K562 (cell line): ENCODE measurements at regions not wholly inside any gene's neighbourhood (a gene's known extent, or its start where the extent isn't known, plus 50 kb on each side); places are given as distances from the start of the nearest gene placed in this dataset.

ENCODE experiments used
- POLR2A ChIP-seq: fragments of 450-650 bp; conservative IDR thresholded peaks from 2 replicates; pipeline ENCODE4 v1.6.1; 2016
- ZNF23 ChIP-seq: fragments of 250-450 bp; sonication (Bioruptor Pico); IDR thresholded peaks from 2 replicates; pipeline ENCODE4 v1.4.0; 2020; ENCODE audit warnings: mild to moderate bottlenecking
- ZNF274 ChIP-seq: IDR thresholded peaks from 2 replicates; pipeline ENCODE4 v1.6.1; 2011; ENCODE audit warnings: low read depth, mild to moderate bottlenecking, low read length, moderate library complexity, borderline replicate concordance
- TF ChIP-seq, protein P1 (sequence below), 3 experiments: IDR thresholded peaks in 2 of 3; conservative IDR thresholded peaks in 1 of 3; 2 replicates each; pipeline ENCODE4 v1.5.1; 2011 to 2012; ENCODE audit warnings: low read length in 3 of 3, mild to moderate bottlenecking in 3 of 3, control low read depth in 2 of 3, improper control_type of control experiment in 1 of 3, inconsistent platforms in 1 of 3, low read depth in 1 of 3, mixed read lengths in 1 of 3, moderate library complexity in 1 of 3; ENCODE audit not compliant: insufficient read depth in 2 of 3
- TF ChIP-seq, protein P2 (sequence below), 2 experiments: fragments of 450-650 bp; conservative IDR thresholded peaks; 2 replicates each; pipeline ENCODE4 v1.6.1; 2017; ENCODE audit warnings: mild to moderate bottlenecking in 2 of 2, moderate library complexity in 2 of 2

DNA sequence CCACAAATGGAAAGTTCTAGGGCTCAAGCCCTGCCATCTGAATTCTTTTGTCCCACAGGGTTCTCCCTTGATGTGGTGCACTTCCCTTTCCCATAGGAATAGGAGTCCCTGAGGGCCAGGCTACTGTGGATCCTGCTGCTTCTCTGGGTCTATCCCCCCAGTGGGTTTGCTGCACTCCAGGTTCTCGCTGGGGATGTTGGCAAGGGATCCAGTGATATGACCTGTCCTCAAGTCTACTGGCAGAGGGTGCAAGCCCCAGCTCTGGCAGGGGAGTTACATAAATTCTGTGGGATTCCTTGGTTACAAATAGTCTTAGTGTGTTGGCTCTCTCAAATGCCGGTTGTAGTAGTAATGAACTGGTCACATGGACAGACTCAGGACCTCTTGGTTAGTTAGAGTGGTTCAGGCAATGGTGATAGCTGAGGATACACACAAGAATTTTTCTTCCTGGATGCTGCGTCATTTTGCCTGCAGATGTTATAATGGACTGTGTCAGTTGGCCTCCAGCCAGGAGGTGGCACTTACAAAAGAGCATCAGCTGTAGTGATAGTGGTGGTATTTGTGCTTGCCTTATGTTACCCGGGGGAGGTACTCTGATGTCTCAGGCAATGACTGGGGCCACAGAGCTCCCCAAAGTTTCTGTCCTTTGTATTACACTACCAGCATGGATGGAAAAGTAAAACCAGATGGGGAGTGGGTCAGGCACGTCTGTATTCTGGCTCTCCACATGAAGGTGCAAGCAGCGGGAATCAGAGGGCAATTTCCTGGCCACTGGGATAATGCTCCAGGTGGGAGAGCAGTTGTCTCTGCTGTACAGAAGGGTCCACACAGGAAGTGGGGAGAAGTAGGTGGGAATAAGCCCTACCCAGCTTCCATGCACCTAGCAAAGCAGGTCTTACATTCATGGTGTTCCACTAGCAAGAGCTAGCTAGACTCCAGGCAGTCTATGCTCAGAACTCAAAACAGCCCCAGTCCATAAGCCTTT lies 267.9 kb downstream of the SOX11 start:
- no peak for TF ChIP-seq ZNF23
- no peak for TF ChIP-seq ZNF274
- no peak for TF ChIP-seq POLR2A
- TF ChIP-seq, protein P1, sequence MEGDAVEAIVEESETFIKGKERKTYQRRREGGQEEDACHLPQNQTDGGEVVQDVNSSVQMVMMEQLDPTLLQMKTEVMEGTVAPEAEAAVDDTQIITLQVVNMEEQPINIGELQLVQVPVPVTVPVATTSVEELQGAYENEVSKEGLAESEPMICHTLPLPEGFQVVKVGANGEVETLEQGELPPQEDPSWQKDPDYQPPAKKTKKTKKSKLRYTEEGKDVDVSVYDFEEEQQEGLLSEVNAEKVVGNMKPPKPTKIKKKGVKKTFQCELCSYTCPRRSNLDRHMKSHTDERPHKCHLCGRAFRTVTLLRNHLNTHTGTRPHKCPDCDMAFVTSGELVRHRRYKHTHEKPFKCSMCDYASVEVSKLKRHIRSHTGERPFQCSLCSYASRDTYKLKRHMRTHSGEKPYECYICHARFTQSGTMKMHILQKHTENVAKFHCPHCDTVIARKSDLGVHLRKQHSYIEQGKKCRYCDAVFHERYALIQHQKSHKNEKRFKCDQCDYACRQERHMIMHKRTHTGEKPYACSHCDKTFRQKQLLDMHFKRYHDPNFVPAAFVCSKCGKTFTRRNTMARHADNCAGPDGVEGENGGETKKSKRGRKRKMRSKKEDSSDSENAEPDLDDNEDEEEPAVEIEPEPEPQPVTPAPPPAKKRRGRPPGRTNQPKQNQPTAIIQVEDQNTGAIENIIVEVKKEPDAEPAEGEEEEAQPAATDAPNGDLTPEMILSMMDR (IDR thresholded peaks at IDR 0.05 in 2 of 3, conservative IDR thresholded peaks at IDR 0.05 in 1 of 3; ENCODE audit: insufficient read depth in 2 of 3, low read depth in 1 of 3, low read length in 3 of 3) = no peak
- TF ChIP-seq, protein P2, sequence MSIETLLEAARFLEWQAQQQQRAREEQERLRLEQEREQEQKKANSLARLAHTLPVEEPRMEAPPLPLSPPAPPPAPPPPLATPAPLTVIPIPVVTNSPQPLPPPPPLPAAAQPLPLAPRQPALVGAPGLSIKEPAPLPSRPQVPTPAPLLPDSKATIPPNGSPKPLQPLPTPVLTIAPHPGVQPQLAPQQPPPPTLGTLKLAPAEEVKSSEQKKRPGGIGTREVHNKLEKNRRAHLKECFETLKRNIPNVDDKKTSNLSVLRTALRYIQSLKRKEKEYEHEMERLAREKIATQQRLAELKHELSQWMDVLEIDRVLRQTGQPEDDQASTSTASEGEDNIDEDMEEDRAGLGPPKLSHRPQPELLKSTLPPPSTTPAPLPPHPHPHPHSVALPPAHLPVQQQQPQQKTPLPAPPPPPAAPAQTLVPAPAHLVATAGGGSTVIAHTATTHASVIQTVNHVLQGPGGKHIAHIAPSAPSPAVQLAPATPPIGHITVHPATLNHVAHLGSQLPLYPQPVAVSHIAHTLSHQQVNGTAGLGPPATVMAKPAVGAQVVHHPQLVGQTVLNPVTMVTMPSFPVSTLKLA (conservative IDR thresholded peaks at IDR 0.05) = no peak
